ENCODE measurements at regions not wholly inside any gene's neighbourhood (a gene's known extent, or its start where the extent isn't known, plus 50 kb on each side); places are given as distances from the start of the nearest gene placed in this dataset.

- Mint-ChIP-seq H3K4me1 (no peaks in the 10 kb centered on the region), H3K36me3 (no peaks in the 10 kb centered on the region), H3K4me3 (no peak overlapping the region), H3K9me3 (ENCODE audit: low read depth) (no peaks in the 10 kb centered on the region), H3K27me3 (peaks cover 9% of the 10 kb centered on the region), H3K27ac (no peak overlapping the region)
- CTCF ChIA-PET: no interaction called here
- no peak for DNase-seq
- no peak for ATAC-seq
Observed at GRCh38 chr5:155091768-155092717, 78.5 kb downstream of the KIF4B start.

GRCh38 chr5:155094455-155094854 lies 80.9 kb downstream of the KIF4B start:
- CTCF ChIA-PET: no interaction called here
- H3K27me3 Mint-ChIP-seq: peaks cover 12% of the 10 kb centered on the region
- H3K27ac Mint-ChIP-seq: no peak overlapping the region
- H3K9me3 Mint-ChIP-seq (ENCODE audit: low read depth): no peaks in the 10 kb centered on the region
- H3K4me1 Mint-ChIP-seq: no peaks in the 10 kb centered on the region
- no peak for ATAC-seq
- no peak for DNase-seq
- H3K4me3 Mint-ChIP-seq: no peak overlapping the region
- H3K36me3 Mint-ChIP-seq: no peaks in the 10 kb centered on the region

GRCh38 chr5:155097995-155098394 lies 84.4 kb downstream of the KIF4B start:
- Mint-ChIP-seq H3K27ac (no peak overlapping the region), H3K4me1 (no peaks in the 10 kb centered on the region), H3K4me3 (no peak overlapping the region), H3K9me3 (ENCODE audit: low read depth) (no peaks in the 10 kb centered on the region), H3K36me3 (no peaks in the 10 kb centered on the region), H3K27me3 (peaks cover 12% of the 10 kb centered on the region)
- no peak for DNase-seq
- CTCF ChIA-PET: no interaction called here
- no peak for ATAC-seq

- Mint-ChIP-seq H3K9me3 (ENCODE audit: low read depth) (no peaks in the 10 kb centered on the region), H3K27me3 (peaks cover 12% of the 10 kb centered on the region), H3K4me1 (no peaks in the 10 kb centered on the region), H3K4me3 (no peak overlapping the region), H3K36me3 (no peaks in the 10 kb centered on the region), H3K27ac (no peak overlapping the region)
- CTCF ChIA-PET: no interaction called here
- ATAC-seq: no peak
- DNase-seq: no peak
Observed at GRCh38 chr5:155098433-155098832, 84.9 kb downstream of the KIF4B start.

- Mint-ChIP-seq H3K4me3 (no peak overlapping the region), H3K9me3 (ENCODE audit: low read depth) (no peaks in the 10 kb centered on the region), H3K27me3 (peaks cover 3% of the 10 kb centered on the region), H3K4me1 (no peaks in the 10 kb centered on the region), H3K36me3 (no peaks in the 10 kb centered on the region), H3K27ac (no peak overlapping the region)
- ATAC-seq (no peak), DNase-seq (no peak)
- CTCF ChIA-PET: interaction anchor here (0.7 kb wide), 1 partner anchor 33 kb away, joined by 3 read pairs; no protein-coding TSS in a partner anchor
Observed at GRCh38 chr5:155101697-155102096, 88.1 kb downstream of the KIF4B start.

GRCh38 chr5:155103146-155103545 lies 89.6 kb downstream of the KIF4B start:
- ATAC-seq (no peak), DNase-seq (no peak)
- no peak overlapping the region for H3K27ac Mint-ChIP-seq
- no peak overlapping the region for H3K4me3 Mint-ChIP-seq
- H3K27me3 Mint-ChIP-seq: peaks cover 3% of the 10 kb centered on the region
- no peaks in the 10 kb centered on the region for H3K9me3 Mint-ChIP-seq (ENCODE audit: low read depth)
- CTCF ChIA-PET: no interaction called here
- no peaks in the 10 kb centered on the region for H3K36me3 Mint-ChIP-seq
- H3K4me1 Mint-ChIP-seq: no peaks in the 10 kb centered on the region

GRCh38 chr5:155104441-155104840 lies 90.9 kb downstream of the KIF4B start:
- no peak overlapping the region for H3K4me3 Mint-ChIP-seq
- DNase-seq (no peak), ATAC-seq (no peak)
- no peaks in the 10 kb centered on the region for H3K4me1 Mint-ChIP-seq
- no peaks in the 10 kb centered on the region for H3K9me3 Mint-ChIP-seq (ENCODE audit: low read depth)
- no peak overlapping the region for H3K27ac Mint-ChIP-seq
- CTCF ChIA-PET: no interaction called here
- H3K27me3 Mint-ChIP-seq: no peaks in the 10 kb centered on the region
- no peaks in the 10 kb centered on the region for H3K36me3 Mint-ChIP-seq

GRCh38 chr5:155106221-155106620 lies 92.7 kb downstream of the KIF4B start:
- no peak overlapping the region for H3K4me3 Mint-ChIP-seq
- CTCF ChIA-PET: no interaction called here
- no peaks in the 10 kb centered on the region for H3K27me3 Mint-ChIP-seq
- H3K9me3 Mint-ChIP-seq (ENCODE audit: low read depth): no peaks in the 10 kb centered on the region
- ATAC-seq (no peak), DNase-seq (no peak)
- no peak overlapping the region for H3K27ac Mint-ChIP-seq
- no peaks in the 10 kb centered on the region for H3K4me1 Mint-ChIP-seq
- H3K36me3 Mint-ChIP-seq: no peaks in the 10 kb centered on the region

GRCh38 chr5:155113888-155114287 lies 100.3 kb downstream of the KIF4B start:
- no peak overlapping the region for H3K4me3 Mint-ChIP-seq
- no peaks in the 10 kb centered on the region for H3K27me3 Mint-ChIP-seq
- no peak for ATAC-seq
- H3K4me1 Mint-ChIP-seq: no peaks in the 10 kb centered on the region
- H3K27ac Mint-ChIP-seq: no peak overlapping the region
- H3K36me3 Mint-ChIP-seq: no peaks in the 10 kb centered on the region
- H3K9me3 Mint-ChIP-seq (ENCODE audit: low read depth): no peaks in the 10 kb centered on the region
- no peak for DNase-seq
- CTCF ChIA-PET: no interaction called here

GRCh38 chr5:155114655-155115054 lies 101.1 kb downstream of the KIF4B start:
- no peak overlapping the region for H3K27ac Mint-ChIP-seq
- no peak overlapping the region for H3K4me3 Mint-ChIP-seq
- no peaks in the 10 kb centered on the region for H3K9me3 Mint-ChIP-seq (ENCODE audit: low read depth)
- CTCF ChIA-PET: no interaction called here
- no peaks in the 10 kb centered on the region for H3K36me3 Mint-ChIP-seq
- DNase-seq (no peak), ATAC-seq (no peak)
- no peaks in the 10 kb centered on the region for H3K4me1 Mint-ChIP-seq
- no peaks in the 10 kb centered on the region for H3K27me3 Mint-ChIP-seq

- H3K27me3 Mint-ChIP-seq: no peaks in the 10 kb centered on the region
- H3K27ac Mint-ChIP-seq: no peak overlapping the region
- DNase-seq (no peak), ATAC-seq (no peak)
- no peaks in the 10 kb centered on the region for H3K9me3 Mint-ChIP-seq (ENCODE audit: low read depth)
- H3K4me1 Mint-ChIP-seq: no peaks in the 10 kb centered on the region
- H3K4me3 Mint-ChIP-seq: no peak overlapping the region
- CTCF ChIA-PET: no interaction called here
- no peaks in the 10 kb centered on the region for H3K36me3 Mint-ChIP-seq
Observed at GRCh38 chr5:155116456-155117251, 103.1 kb downstream of the KIF4B start.

GRCh38 chr5:155125551-155126095 lies 112.1 kb downstream of the KIF4B start:
- CTCF ChIA-PET: interaction anchor here (1.2 kb wide), 1 partner anchor 12 kb away, joined by 3 read pairs; no protein-coding TSS in a partner anchor
- no peak for DNase-seq
- H3K27ac Mint-ChIP-seq: no peak overlapping the region
- ATAC-seq: no peak
- H3K9me3 Mint-ChIP-seq (ENCODE audit: low read depth): no peaks in the 10 kb centered on the region
- H3K4me3 Mint-ChIP-seq: no peak overlapping the region
- no peaks in the 10 kb centered on the region for H3K4me1 Mint-ChIP-seq
- H3K36me3 Mint-ChIP-seq: no peaks in the 10 kb centered on the region
- H3K27me3 Mint-ChIP-seq: peaks cover 4% of the 10 kb centered on the region

- DNase-seq (no peak), ATAC-seq (no peak)
- Mint-ChIP-seq H3K4me3 (no peak overlapping the region), H3K9me3 (ENCODE audit: low read depth) (no peaks in the 10 kb centered on the region), H3K27ac (no peak overlapping the region), H3K27me3 (peaks cover 4% of the 10 kb centered on the region), H3K36me3 (no peaks in the 10 kb centered on the region), H3K4me1 (no peaks in the 10 kb centered on the region)
- CTCF ChIA-PET: no interaction called here
Observed at GRCh38 chr5:155126573-155126972, 113.0 kb downstream of the KIF4B start.

GRCh38 chr5:155127552-155127951 lies 114.0 kb downstream of the KIF4B start:
- Mint-ChIP-seq H3K4me3 (no peak overlapping the region), H3K27me3 (peaks cover 6% of the 10 kb centered on the region), H3K36me3 (no peaks in the 10 kb centered on the region), H3K9me3 (ENCODE audit: low read depth) (no peaks in the 10 kb centered on the region), H3K4me1 (no peaks in the 10 kb centered on the region), H3K27ac (no peak overlapping the region)
- CTCF ChIA-PET: no interaction called here
- DNase-seq: no peak
- no peak for ATAC-seq
